Panc1 (cell line): ENCODE measurements at regions not wholly inside any gene's neighbourhood (a gene's known extent, or its start where the extent isn't known, plus 50 kb on each side); places are given as distances from the start of the nearest gene placed in this dataset.
A peak's percentile ranks its signal among the peaks of the same experiment; 100 is the strongest.

Experiments
- ATAC-seq: fragments of 200-7000 bp; cut with Tn5 transposase; 2 replicates; pipeline ENCODE4 v1.9.1; 2020; ENCODE audit warnings: mild to moderate bottlenecking, moderate library complexity
- BruUV-seq: library from RNA; stranded (reverse); fragments of 400-500 nt; replicated peaks from 2 replicates; lab custom pipeline; 2021; lab: Mats Ljungman, UMichigan
- CTCF ChIA-PET: fragments of 300-600 bp; sonication (Branson Sonifier 250); formaldehyde crosslinking; loops from one replicate; lab custom pipeline; 2022; ENCODE audit warnings: antibody characterized with exemption; lab: Charles Lee
- POLR2A ChIA-PET: fragments of 300-600 bp; sonication (Branson Sonifier 250); formaldehyde crosslinking; loops from one replicate; lab custom pipeline; 2022; ENCODE audit warnings: antibody characterized with exemption; lab: Charles Lee
- DNase-seq: peaks from one replicate; pipeline ENCODE4 v3.0.0-alpha.2; 2010; ENCODE audit warnings: low read depth, low spot score
- H3K27ac ChIP-seq: 2 replicates; pipeline ENCODE4 v1.5.1; 2011; ENCODE audit warnings: mild to moderate bottlenecking, low read length, inconsistent platforms
- H3K27me3 ChIP-seq: fragments of 200-500 bp; sonication (Bioruptor generic); 2 replicates; pipeline ENCODE4 v1.6.0; 2014; ENCODE audit warnings: low read length, inconsistent platforms; ENCODE audit not compliant: control insufficient read depth, insufficient read depth
- H3K36me3 ChIP-seq: fragments of 200-500 bp; sonication (Bioruptor generic); 2 replicates; pipeline ENCODE4 v1.5.1; 2014; ENCODE audit warnings: inconsistent platforms, mild to moderate bottlenecking, low read length, moderate library complexity; ENCODE audit not compliant: control insufficient read depth, insufficient read depth
- H3K4me1 ChIP-seq: 2 replicates; pipeline ENCODE4 v1.5.1; 2011; ENCODE audit warnings: inconsistent platforms, mild to moderate bottlenecking, low read length, moderate library complexity; ENCODE audit not compliant: control insufficient read depth, insufficient read depth
- H3K4me3 ChIP-seq, 2 experiments: 2 replicates each; pipeline ENCODE4 v1.5.1; 2011 to 2012; ENCODE audit warnings: low read depth in 2 of 2, low read length in 2 of 2, mild to moderate bottlenecking in 2 of 2, inconsistent platforms in 1 of 2, moderate library complexity in 1 of 2
- H3K9me3 ChIP-seq: fragments of 200-500 bp; sonication (Bioruptor generic); 2 replicates; pipeline ENCODE4 v1.5.1; 2014; ENCODE audit warnings: low read depth, mild to moderate bottlenecking, inconsistent platforms, low read length, moderate library complexity; ENCODE audit not compliant: control insufficient read depth, insufficient read depth
- CTCF ChIP-seq: fragments of 450-650 bp; IDR thresholded peaks from 2 replicates; pipeline ENCODE4 v1.5.1; 2017; ENCODE audit warnings: mild to moderate bottlenecking
- POLR2AphosphoS5 ChIP-seq: IDR thresholded peaks from 2 replicates; pipeline ENCODE4 v1.6.1; 2012; ENCODE audit warnings: mild to moderate bottlenecking, low read depth, low read length, moderate library complexity
- REST ChIP-seq, 2 experiments: IDR thresholded peaks; 2 replicates each; pipeline ENCODE4 v1.6.1; 2011 to 2012; ENCODE audit warnings: low read depth in 2 of 2, control low read depth in 1 of 2, low read length in 1 of 2, mild to moderate bottlenecking in 1 of 2, moderate library complexity in 1 of 2; ENCODE audit not compliant: insufficient read depth in 1 of 2
- SIN3A ChIP-seq: IDR thresholded peaks from 2 replicates; pipeline ENCODE4 v1.6.1; 2012; ENCODE audit warnings: low read depth, mild to moderate bottlenecking, low read length, moderate library complexity, borderline replicate concordance; ENCODE audit not compliant: insufficient read depth
- TCF7L2 ChIP-seq: IDR thresholded peaks from 2 replicates; pipeline ENCODE4 v1.6.1; 2011; ENCODE audit warnings: mild to moderate bottlenecking, low read depth, low read length, inconsistent platforms
- in situ Hi-C: cut with HindIII; loops from 2 replicates; pipeline ENCODE4 v1.10.0; 2016; ENCODE audit warnings: low sequenced_read_pairs, low pct_unique_long_range_greater_than_20kb
- intact Hi-C: fragments of 100-400 bp; cut with micrococcal nuclease; formaldehyde crosslinking; loops from one replicate; pipeline ENCODE4 v1.10.0; 2022; ENCODE audit not compliant: unreplicated experiment

GRCh38 chr5:91312698-91313097 is 70.4 kb downstream of the ARRDC3 start:
- CTCF ChIA-PET: no interaction called here
- in situ Hi-C loops (no loop called here), intact Hi-C loops (loop anchor here (5.0 to 10.0 kb wide), 2 partner anchors 70 to 208 kb away; partner anchors contain the start of gene ARRDC3)

More at GRCh38 chr5:91312698-91313097, 70.4 kb downstream of the ARRDC3 start:
- H3K4me1 ChIP-seq: peaks cover 44% of the 10 kb centered on the region
- no TSS peak for BruUV-seq
- ATAC-seq (no peak), DNase-seq (no peak)
- peak overlapping the region; percentile 91 for H3K27ac ChIP-seq
- no peaks in the 10 kb centered on the region for H3K9me3 ChIP-seq
- H3K4me3 ChIP-seq: no peak overlapping the region
- no peaks in the 10 kb centered on the region for H3K36me3 ChIP-seq
- H3K27me3 ChIP-seq: no peaks in the 10 kb centered on the region
- POLR2A ChIA-PET: interaction anchor here (2.1 kb wide), 1 partner anchor 32 kb away, joined by 4 read pairs; no protein-coding TSS in a partner anchor
- no peak for TF ChIP-seq TCF7L2
- no peak for TF ChIP-seq REST (IDR thresholded peaks at IDR 0.05; ENCODE audit: insufficient read depth in 1 of 2, low read depth in 2 of 2, low read length in 1 of 2)
- no peak for TF ChIP-seq SIN3A
- no peak for TF ChIP-seq POLR2AphosphoS5
- no peak for TF ChIP-seq CTCF
